AG09309 (cell line): ENCODE measurements at regions not wholly inside any gene's neighbourhood (a gene's known extent, or its start where the extent isn't known, plus 50 kb on each side); places are given as distances from the start of the nearest gene placed in this dataset.
A peak's percentile ranks its signal among the peaks of the same experiment; 100 is the strongest.

ENCODE experiments used
- DNase-seq: peaks from one replicate; pipeline ENCODE4 v3.0.0-alpha.2; 2010; ENCODE audit warnings: low read depth
- H3K4me3 ChIP-seq: 2 replicates; pipeline ENCODE4 v1.5.1; 2011; ENCODE audit warnings: mild to moderate bottlenecking, low read depth, low read length, moderate library complexity; ENCODE audit not compliant: control insufficient read depth
- CTCF ChIP-seq: IDR thresholded peaks from 2 replicates; pipeline ENCODE4 v1.5.1; 2011; ENCODE audit warnings: mild to moderate bottlenecking, low read depth, low read length, inconsistent platforms; ENCODE audit not compliant: insufficient read depth, control insufficient read depth; ENCODE audit errors: missing control alignments

DNA sequence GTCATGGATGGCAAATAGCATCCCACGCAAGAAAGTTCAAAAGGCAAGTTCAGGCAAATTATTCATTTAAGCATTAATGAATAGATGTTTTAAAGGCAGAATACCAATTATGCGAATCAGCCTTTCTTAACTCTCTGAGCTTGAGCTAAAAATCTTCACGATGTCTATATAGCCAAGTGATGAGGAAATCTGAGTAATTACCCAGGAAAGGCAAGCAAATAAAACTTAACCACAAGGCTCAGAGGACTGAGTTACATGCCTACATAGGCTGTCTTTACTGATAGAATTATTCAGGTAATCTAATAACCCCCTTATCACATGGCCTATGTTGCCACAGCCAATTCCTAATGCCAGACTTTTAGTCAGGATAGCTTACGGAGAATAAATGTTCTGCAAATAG lies 120.8 kb upstream of the MTAP start:
- no peak for TF ChIP-seq CTCF

GRCh38 chr9:21682381-21682780 lies 120.1 kb upstream of the MTAP start:
- H3K4me3 ChIP-seq, result no peak overlapping the region
- no peak for DNase-seq
- TF ChIP-seq CTCF, result no peak

More for the DNA sequence above, 120.8 kb upstream of the MTAP start:
- peak; percentile 78 for DNase-seq
- H3K4me3 ChIP-seq, result no peak overlapping the region

DNA sequence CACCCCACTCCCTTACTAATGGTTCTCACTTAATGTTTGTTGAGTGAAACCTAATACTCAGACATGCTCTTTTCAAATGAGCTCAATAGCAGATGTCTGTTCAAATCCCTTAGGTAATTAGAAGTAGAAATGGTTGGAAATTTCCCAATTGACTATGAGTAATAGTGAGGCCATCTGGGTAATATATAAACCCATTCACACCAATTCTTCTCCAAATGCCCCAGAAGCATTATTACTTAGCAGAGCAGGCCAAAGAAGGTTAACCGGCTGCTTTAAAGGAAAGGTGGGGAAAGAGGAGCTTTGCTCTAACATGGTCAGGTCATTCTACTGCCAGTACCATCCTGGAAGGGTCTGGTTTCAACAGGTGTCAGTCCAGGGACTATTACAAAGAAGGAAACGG lies 119.5 kb upstream of the MTAP start:
- TF ChIP-seq CTCF, result no peak
- no peak for DNase-seq
- H3K4me3 ChIP-seq, result no peak overlapping the region

DNA sequence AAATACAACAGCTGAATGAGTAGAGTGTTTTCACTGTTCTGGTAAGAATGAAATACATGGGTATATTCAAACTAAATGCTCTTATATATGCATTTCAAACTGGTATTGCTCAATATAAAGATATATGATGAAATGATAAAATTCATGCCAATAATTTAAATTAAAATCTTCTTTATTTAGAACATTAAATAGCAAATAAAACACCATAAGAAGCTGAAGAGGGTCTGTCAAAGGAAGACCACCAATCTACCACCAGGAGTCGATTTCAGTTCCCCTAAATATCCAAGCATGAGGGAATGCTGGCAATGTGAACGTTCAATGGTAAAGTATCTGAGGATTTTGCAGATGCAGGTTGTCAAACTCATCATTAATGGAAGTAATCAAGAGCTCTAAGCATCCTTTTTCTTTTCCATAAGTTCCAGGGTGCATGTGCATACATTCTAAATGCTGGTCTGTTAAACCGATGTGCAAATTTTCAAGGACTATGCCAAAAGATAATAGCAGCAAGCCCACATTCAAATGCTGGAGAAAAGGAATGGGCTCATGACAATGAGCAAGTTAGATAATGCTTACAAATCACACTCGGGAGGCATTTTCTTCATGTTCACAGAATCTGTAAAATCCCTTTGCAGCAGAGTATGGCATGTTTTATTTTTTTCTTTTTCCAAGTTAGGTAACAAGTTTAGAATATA lies 118.8 kb upstream of the MTAP start:
- no peak for DNase-seq
- H3K4me3 ChIP-seq, result no peak overlapping the region
- TF ChIP-seq CTCF, result no peak

GRCh38 chr9:21684231-21684630 lies 118.2 kb upstream of the MTAP start:
- H3K4me3 ChIP-seq, result no peak overlapping the region
- TF ChIP-seq CTCF, result no peak
- no peak for DNase-seq

GRCh38 chr9:21684831-21685362 lies 117.5 kb upstream of the MTAP start:
- H3K4me3 ChIP-seq, result no peak overlapping the region
- no peak for TF ChIP-seq CTCF
- no peak for DNase-seq

DNA sequence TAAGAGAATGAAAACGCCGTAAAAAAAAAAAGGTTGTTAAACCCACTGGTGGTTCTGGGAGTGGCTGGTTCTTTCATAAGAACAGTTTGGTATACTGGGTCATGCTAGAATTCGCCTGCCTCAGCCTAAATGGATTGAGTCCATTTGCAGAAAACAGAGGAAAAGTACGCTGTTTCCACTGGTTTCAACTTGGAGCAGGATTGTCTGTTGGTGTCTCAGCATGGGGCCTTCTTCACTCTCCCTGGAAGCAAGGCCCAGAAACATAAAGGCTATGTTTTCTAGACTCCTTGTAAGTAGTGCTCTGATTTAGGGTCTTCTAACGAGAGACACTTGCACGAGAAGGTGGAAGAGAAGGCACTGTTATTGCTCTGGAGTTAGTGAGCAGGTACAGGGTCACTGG lies 116.9 kb upstream of the MTAP start:
- TF ChIP-seq CTCF, result no peak
- no peak for DNase-seq
- H3K4me3 ChIP-seq, result no peak overlapping the region
